ENCODE measurements at regions not wholly inside any gene's neighbourhood (a gene's known extent, or its start where the extent isn't known, plus 50 kb on each side); places are given as distances from the start of the nearest gene placed in this dataset.

DNA sequence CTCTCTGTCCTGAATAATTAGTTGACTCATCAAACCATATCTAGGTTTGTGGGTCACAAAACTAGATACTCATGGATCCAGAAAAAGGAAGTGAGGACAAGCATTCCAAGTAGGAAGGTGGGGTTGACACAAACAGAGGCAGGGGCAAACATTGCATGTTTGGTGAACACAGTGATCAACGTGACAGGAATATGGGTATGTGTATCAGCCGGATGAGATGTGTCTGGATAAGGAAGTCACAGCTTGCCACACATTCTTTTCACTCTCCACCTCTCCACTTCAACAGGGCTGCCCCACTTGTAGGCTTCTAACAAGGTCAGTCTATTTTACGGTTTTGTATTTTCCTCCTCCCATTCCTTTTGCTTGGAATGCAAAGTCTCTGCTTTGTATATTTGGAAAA lies 319.0 kb downstream of the CYRIA start:
- TF ChIP-seq ELF4 (IDR thresholded peaks at IDR 0.05) (no peak), FOXA1 (IDR thresholded peaks at IDR 0.05) (no peak), ZNF384 (IDR thresholded peaks at IDR 0.05) (no peak), LEF1 (IDR thresholded peaks at IDR 0.05; ENCODE audit: borderline replicate concordance) (no peak), TARDBP (IDR thresholded peaks at IDR 0.05) (no peak), HDGF (IDR thresholded peaks at IDR 0.05; ENCODE audit: borderline replicate concordance) (no peak), BHLHE40 (IDR thresholded peaks at IDR 0.05; ENCODE audit: borderline replicate concordance) (no peak)
